ENCODE measurements at regions not wholly inside any gene's neighbourhood (a gene's known extent, or its start where the extent isn't known, plus 50 kb on each side); places are given as distances from the start of the nearest gene placed in this dataset.

DNA sequence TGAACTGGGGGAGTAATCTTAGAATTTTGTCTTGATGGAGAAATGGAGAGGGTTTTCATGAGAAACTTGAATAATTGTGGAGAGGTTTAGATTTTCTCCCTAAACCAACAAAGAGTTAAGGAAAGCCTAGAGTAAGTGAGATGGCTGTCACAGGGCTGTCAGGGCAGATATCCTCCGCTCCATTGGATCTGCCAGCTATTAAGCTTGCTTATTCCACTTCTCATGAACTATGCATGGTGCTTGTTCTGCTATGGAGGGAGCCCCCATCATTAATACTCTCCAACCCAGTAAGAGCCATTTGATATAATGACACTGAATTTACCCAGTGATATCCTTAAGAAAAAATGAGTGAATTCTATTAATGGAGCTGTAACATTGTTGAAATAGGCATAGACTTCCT, 342.8 kb upstream of the MTNR1B start:
- TF ChIP-seq SRF (CRISPR knock-in tag; IDR thresholded peaks at IDR 0.05) (no peak), JUND (IDR thresholded peaks at IDR 0.05; ENCODE audit: borderline replicate concordance, low read depth, low read length) (no peak), JUND (tag; IDR thresholded peaks at IDR 0.05; ENCODE audit: borderline replicate concordance, low read depth, low read length) (no peak), LARP7 (IDR thresholded peaks at IDR 0.05) (no peak), TSC22D4 (tag; IDR thresholded peaks at IDR 0.05) (no peak), ZNF707 (CRISPR knock-in tag; conservative IDR thresholded peaks at IDR 0.05) (no peak)
- TF ChIP-seq, protein P1, sequence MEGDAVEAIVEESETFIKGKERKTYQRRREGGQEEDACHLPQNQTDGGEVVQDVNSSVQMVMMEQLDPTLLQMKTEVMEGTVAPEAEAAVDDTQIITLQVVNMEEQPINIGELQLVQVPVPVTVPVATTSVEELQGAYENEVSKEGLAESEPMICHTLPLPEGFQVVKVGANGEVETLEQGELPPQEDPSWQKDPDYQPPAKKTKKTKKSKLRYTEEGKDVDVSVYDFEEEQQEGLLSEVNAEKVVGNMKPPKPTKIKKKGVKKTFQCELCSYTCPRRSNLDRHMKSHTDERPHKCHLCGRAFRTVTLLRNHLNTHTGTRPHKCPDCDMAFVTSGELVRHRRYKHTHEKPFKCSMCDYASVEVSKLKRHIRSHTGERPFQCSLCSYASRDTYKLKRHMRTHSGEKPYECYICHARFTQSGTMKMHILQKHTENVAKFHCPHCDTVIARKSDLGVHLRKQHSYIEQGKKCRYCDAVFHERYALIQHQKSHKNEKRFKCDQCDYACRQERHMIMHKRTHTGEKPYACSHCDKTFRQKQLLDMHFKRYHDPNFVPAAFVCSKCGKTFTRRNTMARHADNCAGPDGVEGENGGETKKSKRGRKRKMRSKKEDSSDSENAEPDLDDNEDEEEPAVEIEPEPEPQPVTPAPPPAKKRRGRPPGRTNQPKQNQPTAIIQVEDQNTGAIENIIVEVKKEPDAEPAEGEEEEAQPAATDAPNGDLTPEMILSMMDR (IDR thresholded peaks at IDR 0.05 in 2 of 3, conservative IDR thresholded peaks at IDR 0.05 in 1 of 3; ENCODE audit: insufficient read depth in 2 of 3, low read depth in 1 of 3, low read length in 3 of 3), result no peak

Data from K562 (cell line).